Endothelial cell of umbilical vein (primary cell): ENCODE measurements at regions not wholly inside any gene's neighbourhood (a gene's known extent, or its start where the extent isn't known, plus 50 kb on each side); places are given as distances from the start of the nearest gene placed in this dataset.

ENCODE experiments used
- EZH2 ChIP-seq: IDR thresholded peaks from 2 replicates; pipeline ENCODE4 v1.6.1; 2012; ENCODE audit warnings: borderline replicate concordance, low read depth, mild to moderate bottlenecking, moderate library complexity, low read length, inconsistent platforms; ENCODE audit not compliant: severe bottlenecking
- FOS ChIP-seq: IDR thresholded peaks from 2 replicates; pipeline ENCODE4 v1.6.1; 2011; ENCODE audit warnings: mild to moderate bottlenecking, low read length, moderate library complexity, borderline replicate concordance; ENCODE audit not compliant: insufficient read depth
- MAX ChIP-seq: IDR thresholded peaks from 2 replicates; pipeline ENCODE4 v1.6.1; 2011; ENCODE audit not compliant: insufficient read depth, insufficient read length
- POLR2A ChIP-seq: IDR thresholded peaks from 2 replicates; pipeline ENCODE4 v1.6.1; 2012; ENCODE audit warnings: low read depth, mild to moderate bottlenecking, control low read depth, low read length
- POLR2AphosphoS5 ChIP-seq: IDR thresholded peaks from 2 replicates; pipeline ENCODE4 v1.6.1; 2012; ENCODE audit warnings: low read depth, mild to moderate bottlenecking, control low read depth, low read length, moderate library complexity; ENCODE audit not compliant: insufficient read depth
- TF ChIP-seq, protein P1 (sequence below), 2 donors: IDR thresholded peaks; 1 replicate in 1 of 2; 2 replicates in 1 of 2; pipeline ENCODE4 v1.5.1; 2011; ENCODE audit warnings: low read length in 2 of 2, mild to moderate bottlenecking in 2 of 2, moderate library complexity in 2 of 2, control low read depth in 1 of 2, inconsistent platforms in 1 of 2, low read depth in 1 of 2; ENCODE audit not compliant: insufficient read depth in 1 of 2; ENCODE audit errors: extremely low read depth in 1 of 2

GRCh38 chr3:159766563-159767185 lies 222.0 kb upstream of the IL12A start:
- TF ChIP-seq EZH2, result no peak
- TF ChIP-seq POLR2AphosphoS5, result no peak
- TF ChIP-seq, protein P1, sequence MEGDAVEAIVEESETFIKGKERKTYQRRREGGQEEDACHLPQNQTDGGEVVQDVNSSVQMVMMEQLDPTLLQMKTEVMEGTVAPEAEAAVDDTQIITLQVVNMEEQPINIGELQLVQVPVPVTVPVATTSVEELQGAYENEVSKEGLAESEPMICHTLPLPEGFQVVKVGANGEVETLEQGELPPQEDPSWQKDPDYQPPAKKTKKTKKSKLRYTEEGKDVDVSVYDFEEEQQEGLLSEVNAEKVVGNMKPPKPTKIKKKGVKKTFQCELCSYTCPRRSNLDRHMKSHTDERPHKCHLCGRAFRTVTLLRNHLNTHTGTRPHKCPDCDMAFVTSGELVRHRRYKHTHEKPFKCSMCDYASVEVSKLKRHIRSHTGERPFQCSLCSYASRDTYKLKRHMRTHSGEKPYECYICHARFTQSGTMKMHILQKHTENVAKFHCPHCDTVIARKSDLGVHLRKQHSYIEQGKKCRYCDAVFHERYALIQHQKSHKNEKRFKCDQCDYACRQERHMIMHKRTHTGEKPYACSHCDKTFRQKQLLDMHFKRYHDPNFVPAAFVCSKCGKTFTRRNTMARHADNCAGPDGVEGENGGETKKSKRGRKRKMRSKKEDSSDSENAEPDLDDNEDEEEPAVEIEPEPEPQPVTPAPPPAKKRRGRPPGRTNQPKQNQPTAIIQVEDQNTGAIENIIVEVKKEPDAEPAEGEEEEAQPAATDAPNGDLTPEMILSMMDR (IDR thresholded peaks at IDR 0.05; ENCODE audit: extremely low read depth in 1 of 2, insufficient read depth in 1 of 2, low read depth in 1 of 2, low read length in 2 of 2), result peak; percentile 44 to 54
- TF ChIP-seq POLR2A, result no peak
- TF ChIP-seq MAX, result no peak
- TF ChIP-seq FOS, result no peak
